ENCODE measurements at regions not wholly inside any gene's neighbourhood (a gene's known extent, or its start where the extent isn't known, plus 50 kb on each side); places are given as distances from the start of the nearest gene placed in this dataset.

DNA sequence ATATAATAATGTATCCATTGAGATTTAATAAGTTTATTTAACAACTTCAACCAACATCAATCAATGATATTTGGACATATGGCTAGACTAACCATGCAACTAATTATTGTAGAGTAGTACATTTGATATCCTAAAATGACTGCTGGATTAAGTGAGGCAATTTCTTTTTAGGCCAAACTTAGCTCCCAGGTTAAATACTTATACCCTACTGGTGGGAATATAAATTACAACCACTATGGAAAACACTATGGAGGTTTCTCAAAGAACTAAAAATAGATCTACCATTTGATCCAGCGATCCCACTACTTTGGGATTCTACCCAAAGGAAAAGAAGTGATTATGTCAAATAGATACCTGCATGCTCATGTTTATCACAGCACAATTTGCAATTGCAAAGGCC is 345.8 kb downstream of the RBM26 start:
- TF ChIP-seq, protein P1, sequence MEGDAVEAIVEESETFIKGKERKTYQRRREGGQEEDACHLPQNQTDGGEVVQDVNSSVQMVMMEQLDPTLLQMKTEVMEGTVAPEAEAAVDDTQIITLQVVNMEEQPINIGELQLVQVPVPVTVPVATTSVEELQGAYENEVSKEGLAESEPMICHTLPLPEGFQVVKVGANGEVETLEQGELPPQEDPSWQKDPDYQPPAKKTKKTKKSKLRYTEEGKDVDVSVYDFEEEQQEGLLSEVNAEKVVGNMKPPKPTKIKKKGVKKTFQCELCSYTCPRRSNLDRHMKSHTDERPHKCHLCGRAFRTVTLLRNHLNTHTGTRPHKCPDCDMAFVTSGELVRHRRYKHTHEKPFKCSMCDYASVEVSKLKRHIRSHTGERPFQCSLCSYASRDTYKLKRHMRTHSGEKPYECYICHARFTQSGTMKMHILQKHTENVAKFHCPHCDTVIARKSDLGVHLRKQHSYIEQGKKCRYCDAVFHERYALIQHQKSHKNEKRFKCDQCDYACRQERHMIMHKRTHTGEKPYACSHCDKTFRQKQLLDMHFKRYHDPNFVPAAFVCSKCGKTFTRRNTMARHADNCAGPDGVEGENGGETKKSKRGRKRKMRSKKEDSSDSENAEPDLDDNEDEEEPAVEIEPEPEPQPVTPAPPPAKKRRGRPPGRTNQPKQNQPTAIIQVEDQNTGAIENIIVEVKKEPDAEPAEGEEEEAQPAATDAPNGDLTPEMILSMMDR (IDR thresholded peaks at IDR 0.05) = no peak
- no peak for TF ChIP-seq POLR2A (IDR thresholded peaks at IDR 0.05)

All from adrenal gland (tissue), 5 donors.